ENCODE measurements at regions not wholly inside any gene's neighbourhood (a gene's known extent, or its start where the extent isn't known, plus 50 kb on each side); places are given as distances from the start of the nearest gene placed in this dataset.

GRCh38 chr10:65556006-65556405, 1369.8 kb upstream of the LRRTM3 start:
- Histone ChIP-seq H3K4me1 (ENCODE audit: low read length) (no peaks in the 10 kb centered on the region), H3K27me3 (replicated peaks; ENCODE audit: insufficient read depth, low read length) (no peaks in the 10 kb centered on the region), H3K9ac (ENCODE audit: low read length) (no peak overlapping the region), H3K9me2 (replicated peaks; ENCODE audit: insufficient read depth, low read length) (no peaks in the 10 kb centered on the region), H2AFZ (ENCODE audit: low read length) (no peak overlapping the region), H3K4me3 (ENCODE audit: low read length) (no peak overlapping the region), H3K79me2 (ENCODE audit: low read length) (no peaks in the 10 kb centered on the region), H3K27ac (ENCODE audit: low read length) (no peak overlapping the region), H3F3A (ENCODE audit: insufficient read depth, low read length) (no peaks in the 10 kb centered on the region), H3K36me3 (replicated peaks; ENCODE audit: insufficient read depth, low read length) (no peaks in the 10 kb centered on the region), H4K20me1 (ENCODE audit: insufficient read depth, low read length) (no peaks in the 10 kb centered on the region), H3K4me2 (ENCODE audit: low read depth, low read length) (no peak overlapping the region), H3K9me3 (replicated peaks; ENCODE audit: insufficient read depth, low read length) (no peaks in the 10 kb centered on the region)
- no peak for DNase-seq
- no peak for TF ChIP-seq EZH2phosphoT487 (IDR thresholded peaks at IDR 0.05; ENCODE audit: low read length)
- no peak for TF ChIP-seq EZH2 (optimal IDR thresholded peaks at IDR 0.05; ENCODE audit: low read depth, low read length)
- TF ChIP-seq, protein P1, sequence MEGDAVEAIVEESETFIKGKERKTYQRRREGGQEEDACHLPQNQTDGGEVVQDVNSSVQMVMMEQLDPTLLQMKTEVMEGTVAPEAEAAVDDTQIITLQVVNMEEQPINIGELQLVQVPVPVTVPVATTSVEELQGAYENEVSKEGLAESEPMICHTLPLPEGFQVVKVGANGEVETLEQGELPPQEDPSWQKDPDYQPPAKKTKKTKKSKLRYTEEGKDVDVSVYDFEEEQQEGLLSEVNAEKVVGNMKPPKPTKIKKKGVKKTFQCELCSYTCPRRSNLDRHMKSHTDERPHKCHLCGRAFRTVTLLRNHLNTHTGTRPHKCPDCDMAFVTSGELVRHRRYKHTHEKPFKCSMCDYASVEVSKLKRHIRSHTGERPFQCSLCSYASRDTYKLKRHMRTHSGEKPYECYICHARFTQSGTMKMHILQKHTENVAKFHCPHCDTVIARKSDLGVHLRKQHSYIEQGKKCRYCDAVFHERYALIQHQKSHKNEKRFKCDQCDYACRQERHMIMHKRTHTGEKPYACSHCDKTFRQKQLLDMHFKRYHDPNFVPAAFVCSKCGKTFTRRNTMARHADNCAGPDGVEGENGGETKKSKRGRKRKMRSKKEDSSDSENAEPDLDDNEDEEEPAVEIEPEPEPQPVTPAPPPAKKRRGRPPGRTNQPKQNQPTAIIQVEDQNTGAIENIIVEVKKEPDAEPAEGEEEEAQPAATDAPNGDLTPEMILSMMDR (IDR thresholded peaks at IDR 0.05; ENCODE audit: low read length), result no peak

- TF ChIP-seq, protein P1 (IDR thresholded peaks at IDR 0.05; ENCODE audit: low read length), result no peak
- TF ChIP-seq EZH2 (optimal IDR thresholded peaks at IDR 0.05; ENCODE audit: low read depth, low read length), result no peak
- TF ChIP-seq EZH2phosphoT487 (IDR thresholded peaks at IDR 0.05; ENCODE audit: low read length), result no peak
- Histone ChIP-seq H2AFZ (ENCODE audit: low read length) (no peak overlapping the region), H3K79me2 (ENCODE audit: low read length) (no peaks in the 10 kb centered on the region), H3K4me2 (ENCODE audit: low read depth, low read length) (no peak overlapping the region), H3K9ac (ENCODE audit: low read length) (no peak overlapping the region), H3K4me1 (ENCODE audit: low read length) (no peaks in the 10 kb centered on the region), H3K4me3 (ENCODE audit: low read length) (no peak overlapping the region), H3F3A (ENCODE audit: insufficient read depth, low read length) (no peaks in the 10 kb centered on the region), H3K9me2 (replicated peaks; ENCODE audit: insufficient read depth, low read length) (no peaks in the 10 kb centered on the region), H4K20me1 (ENCODE audit: insufficient read depth, low read length) (no peaks in the 10 kb centered on the region), H3K27ac (ENCODE audit: low read length) (no peak overlapping the region), H3K36me3 (replicated peaks; ENCODE audit: insufficient read depth, low read length) (no peaks in the 10 kb centered on the region), H3K27me3 (replicated peaks; ENCODE audit: insufficient read depth, low read length) (no peaks in the 10 kb centered on the region), H3K9me3 (replicated peaks; ENCODE audit: insufficient read depth, low read length) (no peaks in the 10 kb centered on the region)
- no peak for DNase-seq
Observed at GRCh38 chr10:65559369-65559768, 1366.5 kb upstream of the LRRTM3 start.

DNA sequence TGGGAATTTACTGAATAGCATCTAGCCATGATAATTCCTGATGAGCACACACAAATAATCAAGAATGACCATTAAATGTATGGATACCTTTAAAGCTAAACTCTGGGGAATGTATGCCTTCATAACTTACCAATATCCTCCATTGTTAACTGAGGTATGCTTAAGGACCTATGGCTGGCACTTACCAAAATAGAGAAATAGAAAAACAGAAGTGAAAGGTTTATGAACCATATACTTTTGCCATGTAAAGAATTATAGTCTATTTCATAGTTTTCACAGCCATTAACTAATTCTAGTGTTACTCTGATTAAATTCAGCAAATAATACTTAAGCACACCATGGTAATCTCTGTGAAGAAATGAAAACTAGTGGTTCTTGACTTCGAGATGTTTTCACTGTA, 1360.6 kb upstream of the LRRTM3 start:
- H3K4me1 ChIP-seq (ENCODE audit: low read length), result no peaks in the 10 kb centered on the region
- H3K27me3 ChIP-seq (replicated peaks; ENCODE audit: insufficient read depth, low read length), result no peaks in the 10 kb centered on the region
- H3K79me2 ChIP-seq (ENCODE audit: low read length), result no peaks in the 10 kb centered on the region
- no peak overlapping the region for H3K9ac ChIP-seq (ENCODE audit: low read length)
- H3K27ac ChIP-seq (ENCODE audit: low read length), result no peak overlapping the region
- H3K4me2 ChIP-seq (ENCODE audit: low read depth, low read length), result no peak overlapping the region
- H2AFZ ChIP-seq (ENCODE audit: low read length), result no peak overlapping the region
- H3K4me3 ChIP-seq (ENCODE audit: low read length), result no peak overlapping the region
- H3K36me3 ChIP-seq (replicated peaks; ENCODE audit: insufficient read depth, low read length), result no peaks in the 10 kb centered on the region
- TF ChIP-seq, protein P1 (IDR thresholded peaks at IDR 0.05; ENCODE audit: low read length), result no peak
- no peak for TF ChIP-seq EZH2phosphoT487 (IDR thresholded peaks at IDR 0.05; ENCODE audit: low read length)
- TF ChIP-seq EZH2 (optimal IDR thresholded peaks at IDR 0.05; ENCODE audit: low read depth, low read length), result no peak
- H4K20me1 ChIP-seq (ENCODE audit: insufficient read depth, low read length), result no peaks in the 10 kb centered on the region
- no peak for DNase-seq
- no peaks in the 10 kb centered on the region for H3K9me3 ChIP-seq (replicated peaks; ENCODE audit: insufficient read depth, low read length)
- no peaks in the 10 kb centered on the region for H3F3A ChIP-seq (ENCODE audit: insufficient read depth, low read length)
- no peaks in the 10 kb centered on the region for H3K9me2 ChIP-seq (replicated peaks; ENCODE audit: insufficient read depth, low read length)

Measured in MM.1S (cell line).